IPS-18a (cell line): ENCODE measurements at regions not wholly inside any gene's neighbourhood (a gene's known extent, or its start where the extent isn't known, plus 50 kb on each side); places are given as distances from the start of the nearest gene placed in this dataset.

Experiments used
- H3K27ac ChIP-seq: one replicate; pipeline ENCODE4 v1.5.1; 2013; ENCODE audit warnings: low read length
- H3K27me3 ChIP-seq: one replicate; pipeline ENCODE4 v1.6.1; 2013; ENCODE audit warnings: mild to moderate bottlenecking, low read length; ENCODE audit not compliant: control insufficient read depth, insufficient read depth
- H3K36me3 ChIP-seq: one replicate; pipeline ENCODE4 v1.6.1; 2013; ENCODE audit warnings: low read depth, low read length; ENCODE audit not compliant: control insufficient read depth
- H3K4me1 ChIP-seq: one replicate; pipeline ENCODE4 v1.6.1; 2013; ENCODE audit warnings: low read depth, low read length; ENCODE audit not compliant: control insufficient read depth
- H3K4me3 ChIP-seq: one replicate; pipeline ENCODE4 v1.5.1; 2013; ENCODE audit warnings: low read length
- H3K9ac ChIP-seq: one replicate; pipeline ENCODE4 v1.6.1; 2013; ENCODE audit warnings: mild to moderate bottlenecking, low read length, moderate library complexity
- H3K9me3 ChIP-seq: one replicate; pipeline ENCODE4 v1.6.1; 2013; ENCODE audit warnings: low read depth, low read length; ENCODE audit not compliant: control insufficient read depth

GRCh38 chr11:26841818-26842473 is 120.1 kb upstream of the SLC5A12 start:
- H3K9ac ChIP-seq, result no peak overlapping the region

DNA sequence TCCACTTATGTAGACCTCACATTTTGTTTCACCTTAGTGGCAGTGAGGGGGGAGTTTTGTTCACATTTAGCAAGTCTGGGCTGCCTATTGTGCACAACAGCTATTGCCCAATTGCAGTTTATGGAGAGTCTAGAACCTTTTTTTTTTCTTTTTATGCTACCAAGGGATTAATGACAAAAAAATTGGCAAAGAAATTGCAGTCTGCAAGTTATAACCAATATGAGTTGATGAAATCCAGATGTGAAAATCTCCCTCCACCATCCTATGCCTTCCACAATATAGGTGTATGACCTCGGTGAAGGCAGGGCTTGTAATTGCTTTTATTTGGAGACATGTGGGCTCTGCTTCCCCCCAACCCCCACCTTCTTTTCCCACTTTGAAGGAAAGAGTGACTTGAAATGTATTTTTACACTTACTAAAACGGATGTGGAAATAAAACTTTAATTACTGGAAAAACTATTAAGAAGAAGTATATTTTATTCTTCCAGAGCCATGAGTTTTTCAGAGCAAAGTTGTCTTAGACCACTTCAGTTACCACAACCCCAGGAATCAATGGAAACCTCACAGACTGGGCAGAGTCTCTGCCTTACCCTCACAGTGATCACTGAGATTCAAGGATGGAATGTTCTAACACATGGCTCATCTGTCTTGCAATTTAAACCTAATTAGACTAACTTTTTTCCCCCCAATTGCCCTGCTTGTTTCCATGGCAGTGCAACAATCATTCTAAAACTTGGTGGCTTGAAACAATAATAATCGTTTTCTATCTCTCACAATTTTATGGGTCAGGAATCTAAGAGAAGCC is 120.8 kb upstream of the SLC5A12 start:
- Histone ChIP-seq H3K9me3 (no peaks in the 10 kb centered on the region), H3K4me3 (no peak overlapping the region), H3K4me1 (no peaks in the 10 kb centered on the region), H3K9ac (no peak overlapping the region), H3K27ac (no peak overlapping the region), H3K27me3 (no peaks in the 10 kb centered on the region), H3K36me3 (no peaks in the 10 kb centered on the region)

More at GRCh38 chr11:26841818-26842473, 120.1 kb upstream of the SLC5A12 start:
- H3K27me3 ChIP-seq, result no peaks in the 10 kb centered on the region
- H3K36me3 ChIP-seq, result no peaks in the 10 kb centered on the region
- no peaks in the 10 kb centered on the region for H3K4me1 ChIP-seq
- H3K27ac ChIP-seq, result no peak overlapping the region
- no peak overlapping the region for H3K4me3 ChIP-seq
- H3K9me3 ChIP-seq, result no peaks in the 10 kb centered on the region

- Histone ChIP-seq H3K27ac (no peak overlapping the region), H3K9me3 (no peaks in the 10 kb centered on the region), H3K27me3 (no peaks in the 10 kb centered on the region), H3K9ac (no peak overlapping the region), H3K4me3 (no peak overlapping the region), H3K4me1 (no peaks in the 10 kb centered on the region), H3K36me3 (no peaks in the 10 kb centered on the region)
Observed at GRCh38 chr11:26843539-26843938, 121.7 kb upstream of the SLC5A12 start.

DNA sequence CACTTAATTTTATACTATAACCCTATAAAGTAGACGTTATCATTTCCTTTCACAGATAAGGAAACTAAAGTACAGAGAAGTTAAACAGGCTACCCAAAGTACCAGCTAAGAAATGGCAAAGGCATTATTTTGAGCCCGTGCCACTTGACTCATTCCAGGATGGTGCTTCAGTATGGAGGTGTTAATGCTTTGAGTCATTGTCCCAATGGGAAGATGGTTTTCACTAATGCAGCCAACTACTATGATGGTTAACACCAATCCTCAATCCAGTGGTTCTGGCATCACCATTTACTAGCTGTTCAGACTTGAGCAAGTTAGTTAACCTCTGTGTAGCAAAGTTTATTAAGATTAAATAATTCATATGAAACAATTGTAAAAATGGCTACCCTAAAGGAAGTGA is 123.1 kb upstream of the SLC5A12 start:
- Histone ChIP-seq H3K27ac (no peak overlapping the region), H3K27me3 (no peaks in the 10 kb centered on the region)

DNA sequence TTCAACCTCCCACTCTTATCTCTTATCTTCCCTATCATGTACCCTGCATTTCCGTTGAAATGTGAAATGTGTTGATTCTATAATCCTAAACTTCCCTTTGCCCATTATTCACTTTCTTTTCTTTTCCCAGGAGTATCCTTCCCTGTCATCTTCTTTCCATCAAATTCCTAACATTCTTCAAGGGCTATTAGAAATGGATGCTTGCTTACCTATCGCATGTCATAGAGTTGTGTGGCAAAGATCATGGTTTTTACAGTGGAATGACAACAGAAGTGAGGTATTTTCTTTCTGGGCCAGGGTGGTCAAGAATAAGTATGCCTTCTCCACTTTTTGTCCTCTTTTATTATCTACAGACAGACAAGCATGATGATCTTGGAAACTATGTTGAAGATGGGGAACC is 124.4 kb upstream of the SLC5A12 start:
- no peak overlapping the region for H3K27ac ChIP-seq
- H3K27me3 ChIP-seq, result no peaks in the 10 kb centered on the region
- no peak overlapping the region for H3K9ac ChIP-seq
- no peaks in the 10 kb centered on the region for H3K4me1 ChIP-seq
- H3K36me3 ChIP-seq, result no peaks in the 10 kb centered on the region
- H3K4me3 ChIP-seq, result no peak overlapping the region
- H3K9me3 ChIP-seq, result no peaks in the 10 kb centered on the region

More for the DNA sequence above, 123.1 kb upstream of the SLC5A12 start:
- no peaks in the 10 kb centered on the region for H3K36me3 ChIP-seq
- H3K9me3 ChIP-seq, result no peaks in the 10 kb centered on the region
- H3K9ac ChIP-seq, result no peak overlapping the region
- H3K4me3 ChIP-seq, result no peak overlapping the region
- no peaks in the 10 kb centered on the region for H3K4me1 ChIP-seq

DNA sequence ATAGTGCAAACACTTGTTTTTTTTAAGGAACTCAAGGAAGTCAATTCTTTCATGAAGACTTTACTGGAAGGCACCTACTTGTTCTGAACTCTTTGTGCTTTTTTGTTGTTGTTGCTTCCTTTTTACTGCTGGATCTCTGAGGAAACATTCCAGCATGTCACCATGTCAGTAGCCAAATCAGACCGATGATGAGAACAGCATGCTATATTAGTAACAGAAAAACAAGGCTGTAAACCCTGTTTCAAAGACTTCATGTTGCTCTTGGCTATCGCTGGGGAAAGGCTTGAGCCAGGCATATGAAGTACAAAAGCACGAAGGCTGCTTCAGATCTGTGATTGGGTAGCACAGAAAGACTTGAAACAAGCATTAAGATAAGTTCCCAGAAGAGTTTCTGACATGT is 125.6 kb upstream of the SLC5A12 start:
- Histone ChIP-seq H3K4me1 (peaks cover 6% of the 10 kb centered on the region), H3K9ac (no peak overlapping the region), H3K27ac (no peak overlapping the region), H3K27me3 (no peaks in the 10 kb centered on the region), H3K36me3 (no peaks in the 10 kb centered on the region), H3K4me3 (no peak overlapping the region), H3K9me3 (no peaks in the 10 kb centered on the region)

DNA sequence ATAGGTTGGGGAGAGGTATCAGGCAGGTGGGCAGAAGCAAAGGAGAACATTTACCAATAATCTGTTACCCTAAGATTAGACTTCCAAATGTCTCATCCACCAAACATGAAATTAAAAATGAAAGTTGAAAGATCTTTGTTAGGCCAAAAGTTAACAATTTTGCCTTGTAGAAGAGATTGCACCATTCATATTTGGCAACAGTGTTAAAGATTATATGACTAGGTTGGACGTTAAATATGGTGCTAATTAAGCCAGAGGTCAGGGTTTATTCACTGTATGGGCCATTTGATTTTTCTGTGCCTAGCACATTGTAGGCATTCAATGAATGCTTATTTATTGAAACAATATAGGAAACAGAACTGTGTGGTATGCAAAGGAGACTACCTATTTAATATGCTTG is 126.1 kb upstream of the SLC5A12 start:
- Histone ChIP-seq H3K27ac (no peak overlapping the region), H3K4me3 (no peak overlapping the region), H3K9ac (no peak overlapping the region), H3K27me3 (no peaks in the 10 kb centered on the region), H3K9me3 (no peaks in the 10 kb centered on the region), H3K4me1 (peaks cover 6% of the 10 kb centered on the region), H3K36me3 (no peaks in the 10 kb centered on the region)

- Histone ChIP-seq H3K4me1 (peaks cover 6% of the 10 kb centered on the region), H3K4me3 (no peak overlapping the region), H3K27ac (no peak overlapping the region), H3K9ac (no peak overlapping the region), H3K27me3 (no peaks in the 10 kb centered on the region), H3K9me3 (no peaks in the 10 kb centered on the region), H3K36me3 (no peaks in the 10 kb centered on the region)
Observed at GRCh38 chr11:26849036-26849435, 127.2 kb upstream of the SLC5A12 start.

GRCh38 chr11:26851291-26851690 is 129.4 kb upstream of the SLC5A12 start:
- no peaks in the 10 kb centered on the region for H3K36me3 ChIP-seq
- no peak overlapping the region for H3K4me3 ChIP-seq
- no peak overlapping the region for H3K27ac ChIP-seq
- H3K27me3 ChIP-seq, result no peaks in the 10 kb centered on the region
- H3K9me3 ChIP-seq, result no peaks in the 10 kb centered on the region
- H3K9ac ChIP-seq, result no peak overlapping the region
- peaks cover 6% of the 10 kb centered on the region for H3K4me1 ChIP-seq

GRCh38 chr11:26851696-26852095 is 129.8 kb upstream of the SLC5A12 start:
- Histone ChIP-seq H3K9ac (no peak overlapping the region), H3K4me3 (no peak overlapping the region), H3K36me3 (no peaks in the 10 kb centered on the region), H3K4me1 (peaks cover 6% of the 10 kb centered on the region), H3K27ac (no peak overlapping the region), H3K27me3 (no peaks in the 10 kb centered on the region), H3K9me3 (no peaks in the 10 kb centered on the region)

DNA sequence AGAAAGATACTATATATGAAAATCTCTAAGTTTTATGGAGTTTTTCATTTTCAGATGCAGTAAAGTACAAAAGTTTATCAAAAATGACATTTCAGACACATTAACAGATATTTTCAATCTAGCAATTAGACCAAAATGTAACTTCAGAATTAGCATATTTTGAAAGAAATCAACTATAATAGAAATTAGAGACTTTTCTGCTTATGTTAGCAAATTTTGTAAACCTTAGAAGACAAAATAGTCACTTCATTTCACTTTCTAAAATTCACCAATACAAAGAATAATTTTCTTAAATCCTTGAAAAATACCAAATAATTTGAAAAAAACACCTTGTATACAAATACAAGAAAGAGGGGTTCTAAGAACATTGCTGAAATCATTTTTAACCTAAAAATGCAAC is 135.8 kb upstream of the FIBIN start:
- H3K27ac ChIP-seq, result no peak overlapping the region

DNA sequence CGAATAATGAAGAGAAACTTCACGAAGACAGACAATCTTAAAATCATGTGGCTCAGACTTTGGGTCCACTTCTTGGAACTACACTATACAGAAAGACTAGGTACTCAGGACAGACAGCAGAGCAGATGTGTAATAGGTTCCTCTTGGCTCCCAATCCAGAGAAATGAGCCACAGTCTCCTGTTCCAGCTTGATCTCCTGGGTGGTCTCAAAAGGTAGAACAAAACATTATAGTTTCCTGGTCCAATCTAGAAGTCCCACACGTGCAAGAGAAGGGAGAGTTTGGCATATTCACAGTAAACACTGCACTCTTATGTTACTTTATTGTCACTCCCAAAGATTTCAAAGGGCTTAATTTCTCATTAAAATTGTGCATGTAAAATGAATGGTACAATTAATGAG is 134.5 kb upstream of the FIBIN start:
- H3K36me3 ChIP-seq, result no peaks in the 10 kb centered on the region
- H3K27me3 ChIP-seq, result no peaks in the 10 kb centered on the region
- no peaks in the 10 kb centered on the region for H3K9me3 ChIP-seq
- no peak overlapping the region for H3K4me3 ChIP-seq
- H3K9ac ChIP-seq, result no peak overlapping the region
- no peaks in the 10 kb centered on the region for H3K4me1 ChIP-seq
- no peak overlapping the region for H3K27ac ChIP-seq

More for the DNA sequence above, 135.8 kb upstream of the FIBIN start:
- Histone ChIP-seq H3K4me3 (no peak overlapping the region), H3K9me3 (no peaks in the 10 kb centered on the region), H3K36me3 (no peaks in the 10 kb centered on the region), H3K27me3 (no peaks in the 10 kb centered on the region), H3K9ac (no peak overlapping the region), H3K4me1 (no peaks in the 10 kb centered on the region)
